ENCODE measurements at regions not wholly inside any gene's neighbourhood (a gene's known extent, or its start where the extent isn't known, plus 50 kb on each side); places are given as distances from the start of the nearest gene placed in this dataset.

DNA sequence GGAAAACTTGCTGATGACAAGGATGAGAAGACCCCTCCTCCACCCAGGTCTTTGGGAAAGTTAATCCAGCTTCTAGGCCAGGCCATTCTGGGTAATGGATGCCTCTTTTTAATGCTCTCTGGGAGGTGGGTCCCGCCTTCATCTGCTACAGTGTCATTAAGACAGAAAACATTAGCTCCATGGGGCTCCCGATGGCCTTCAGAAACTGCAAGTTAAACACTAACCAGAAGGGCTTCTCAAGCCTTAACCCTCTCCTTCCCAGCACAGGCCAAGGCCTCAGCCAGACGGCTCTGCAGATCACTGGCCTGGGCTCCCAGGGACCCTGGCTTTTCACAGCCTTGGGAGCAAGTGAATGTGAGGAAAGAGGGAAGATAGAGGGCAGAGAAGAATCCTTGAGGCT, 364.9 kb downstream of the MATN1 start:
- H3K4me3 ChIP-seq (ENCODE audit: control insufficient read depth, low read depth, low read length), result no peak overlapping the region
- TF ChIP-seq, protein P1, sequence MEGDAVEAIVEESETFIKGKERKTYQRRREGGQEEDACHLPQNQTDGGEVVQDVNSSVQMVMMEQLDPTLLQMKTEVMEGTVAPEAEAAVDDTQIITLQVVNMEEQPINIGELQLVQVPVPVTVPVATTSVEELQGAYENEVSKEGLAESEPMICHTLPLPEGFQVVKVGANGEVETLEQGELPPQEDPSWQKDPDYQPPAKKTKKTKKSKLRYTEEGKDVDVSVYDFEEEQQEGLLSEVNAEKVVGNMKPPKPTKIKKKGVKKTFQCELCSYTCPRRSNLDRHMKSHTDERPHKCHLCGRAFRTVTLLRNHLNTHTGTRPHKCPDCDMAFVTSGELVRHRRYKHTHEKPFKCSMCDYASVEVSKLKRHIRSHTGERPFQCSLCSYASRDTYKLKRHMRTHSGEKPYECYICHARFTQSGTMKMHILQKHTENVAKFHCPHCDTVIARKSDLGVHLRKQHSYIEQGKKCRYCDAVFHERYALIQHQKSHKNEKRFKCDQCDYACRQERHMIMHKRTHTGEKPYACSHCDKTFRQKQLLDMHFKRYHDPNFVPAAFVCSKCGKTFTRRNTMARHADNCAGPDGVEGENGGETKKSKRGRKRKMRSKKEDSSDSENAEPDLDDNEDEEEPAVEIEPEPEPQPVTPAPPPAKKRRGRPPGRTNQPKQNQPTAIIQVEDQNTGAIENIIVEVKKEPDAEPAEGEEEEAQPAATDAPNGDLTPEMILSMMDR (IDR thresholded peaks at IDR 0.05; ENCODE audit: control insufficient read depth, insufficient read depth, low read depth, low read length, missing control alignments), result no peak

DNA sequence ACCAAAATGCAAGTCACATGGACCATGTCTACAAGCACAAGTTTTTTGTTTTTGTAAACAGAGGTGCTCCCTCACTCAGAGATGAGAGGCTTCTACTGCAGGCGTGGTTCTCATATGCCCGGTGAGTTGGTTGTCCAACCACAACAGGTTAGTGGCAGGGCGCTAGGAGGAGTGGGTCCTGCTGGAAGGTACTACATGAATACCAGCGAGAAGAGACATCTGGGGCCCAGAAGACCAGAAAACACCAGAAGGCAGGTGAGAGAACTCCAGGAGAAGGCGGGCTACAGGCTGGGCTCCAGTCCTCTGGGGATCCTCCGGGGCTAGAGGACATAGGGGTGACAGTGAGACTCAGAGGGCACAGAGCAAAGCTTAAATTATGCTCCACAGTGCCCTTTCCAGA, 366.5 kb downstream of the MATN1 start:
- no peak overlapping the region for H3K4me3 ChIP-seq (ENCODE audit: control insufficient read depth, low read depth, low read length)
- DNase-seq (ENCODE audit: low read depth), result no peak
- TF ChIP-seq, protein P1 (IDR thresholded peaks at IDR 0.05; ENCODE audit: control insufficient read depth, insufficient read depth, low read depth, low read length, missing control alignments), result no peak

More for the DNA sequence above, 364.9 kb downstream of the MATN1 start:
- DNase-seq (ENCODE audit: low read depth), result no peak

GRCh38 chr1:30354410-30354809, 369.0 kb downstream of the MATN1 start:
- no peak overlapping the region for H3K4me3 ChIP-seq (ENCODE audit: control insufficient read depth, low read depth, low read length)
- DNase-seq (ENCODE audit: low read depth), result no peak
- TF ChIP-seq, protein P1 (IDR thresholded peaks at IDR 0.05; ENCODE audit: control insufficient read depth, insufficient read depth, low read depth, low read length, missing control alignments), result no peak

- DNase-seq (ENCODE audit: low read depth), result no peak
- TF ChIP-seq, protein P1 (IDR thresholded peaks at IDR 0.05; ENCODE audit: control insufficient read depth, insufficient read depth, low read depth, low read length, missing control alignments), result peak; percentile 53
- H3K4me3 ChIP-seq (ENCODE audit: control insufficient read depth, low read depth, low read length), result no peak overlapping the region
These were observed 369.7 kb downstream of the MATN1 start for GRCh38 chr1:30353637-30354036.

GRCh38 chr1:30348147-30348546, 375.2 kb downstream of the MATN1 start:
- TF ChIP-seq, protein P1 (IDR thresholded peaks at IDR 0.05; ENCODE audit: control insufficient read depth, insufficient read depth, low read depth, low read length, missing control alignments), result no peak
- no peak for DNase-seq (ENCODE audit: low read depth)
- no peak overlapping the region for H3K4me3 ChIP-seq (ENCODE audit: control insufficient read depth, low read depth, low read length)

DNA sequence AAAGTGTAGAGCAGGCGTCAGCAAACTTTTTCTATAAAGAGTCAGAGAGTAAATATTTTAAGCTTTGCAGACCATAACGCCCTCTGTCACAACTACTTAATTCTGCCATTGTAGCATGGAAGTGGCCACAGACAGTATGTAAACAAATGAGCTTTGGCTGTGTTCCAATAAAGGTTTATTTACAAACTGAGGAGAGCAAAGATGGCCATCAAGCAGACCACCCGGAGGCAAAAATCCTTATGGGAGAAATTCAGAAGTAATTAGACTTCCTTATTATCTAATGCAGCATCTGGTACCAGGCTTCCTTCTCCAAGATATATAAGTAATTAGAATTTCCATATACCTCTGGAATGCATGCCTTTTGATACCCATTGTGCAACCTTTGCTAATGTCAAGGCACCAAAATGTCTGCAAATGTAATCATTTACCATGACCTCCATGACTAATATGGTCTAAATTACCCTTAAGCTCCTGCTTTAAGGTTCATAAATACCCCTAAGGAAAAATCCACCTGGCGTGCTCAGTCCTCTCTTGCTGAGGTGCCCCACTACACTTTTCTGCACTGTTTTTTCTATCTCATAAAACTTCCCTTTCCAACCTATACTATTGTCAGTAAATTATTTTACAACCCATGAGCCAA, 377.8 kb downstream of the MATN1 start:
- H3K4me3 ChIP-seq (ENCODE audit: control insufficient read depth, low read depth, low read length), result no peak overlapping the region
- TF ChIP-seq, protein P1 (IDR thresholded peaks at IDR 0.05; ENCODE audit: control insufficient read depth, insufficient read depth, low read depth, low read length, missing control alignments), result no peak
- DNase-seq (ENCODE audit: low read depth), result no peak

Data from AG09309 (cell line).